ENCODE measurements at regions not wholly inside any gene's neighbourhood (a gene's known extent, or its start where the extent isn't known, plus 50 kb on each side); places are given as distances from the start of the nearest gene placed in this dataset.

GRCh38 chr6:147022041-147022440, 182.2 kb upstream of the STXBP5 start:
- TF ChIP-seq CTCF (IDR thresholded peaks at IDR 0.05): no peak
- TF ChIP-seq ZSCAN18 (CRISPR knock-in tag; IDR thresholded peaks at IDR 0.05): no peak
- TF ChIP-seq E2F5 (CRISPR knock-in tag; IDR thresholded peaks at IDR 0.05): no peak
- TF ChIP-seq FOXK1 (CRISPR knock-in tag; IDR thresholded peaks at IDR 0.05): no peak
- no peak for TF ChIP-seq NR2C2 (CRISPR knock-in tag; IDR thresholded peaks at IDR 0.05)
- no peak for TF ChIP-seq NFATC4 (CRISPR knock-in tag; IDR thresholded peaks at IDR 0.05)

All from WTC11 (cell line).